HG03139 (cell line): ENCODE measurements at regions not wholly inside any gene's neighbourhood (a gene's known extent, or its start where the extent isn't known, plus 50 kb on each side); places are given as distances from the start of the nearest gene placed in this dataset.
"Not testable (repeated sequence)": the region's sequence is repeated elsewhere in the genome, so short reads cannot be mapped to it uniquely, and the experiment has no call there.

Source experiments
- ATAC-seq: cut with Tn5 transposase; IDR thresholded peaks from one replicate; pipeline ENCODE4 v1.9.1; 2021; ENCODE audit not compliant: unreplicated experiment

DNA sequence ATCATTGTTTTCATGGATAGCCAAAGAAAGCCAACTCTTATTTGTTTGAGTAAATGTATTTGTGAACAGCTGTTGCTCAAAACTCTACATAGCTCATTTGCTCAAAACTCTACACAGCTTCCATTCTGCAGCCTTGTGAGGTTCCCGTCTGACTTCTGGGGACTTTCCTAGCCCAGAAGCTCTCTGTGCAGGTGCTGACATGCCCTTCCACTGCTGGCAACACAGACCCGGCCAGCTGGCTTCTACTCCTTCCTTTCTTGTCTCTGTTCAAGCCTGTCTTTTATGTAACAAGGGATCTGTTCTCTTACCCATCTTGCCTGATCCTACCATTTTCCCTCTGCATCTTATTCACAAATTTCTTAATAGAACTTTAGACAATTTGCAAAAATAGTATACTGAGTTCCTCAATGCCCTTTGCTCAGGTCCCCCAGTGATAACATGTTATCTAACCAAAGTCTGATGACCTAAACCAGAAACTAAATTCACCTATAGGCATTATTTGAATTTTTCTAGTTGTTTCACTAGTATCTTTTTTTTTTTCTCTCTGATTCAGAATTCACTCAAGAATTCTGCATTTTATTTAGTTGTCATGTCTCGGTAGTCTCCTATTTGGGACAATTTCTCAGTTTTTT, 556.5 kb upstream of the SEMA6A start:
- no peak for ATAC-seq

DNA sequence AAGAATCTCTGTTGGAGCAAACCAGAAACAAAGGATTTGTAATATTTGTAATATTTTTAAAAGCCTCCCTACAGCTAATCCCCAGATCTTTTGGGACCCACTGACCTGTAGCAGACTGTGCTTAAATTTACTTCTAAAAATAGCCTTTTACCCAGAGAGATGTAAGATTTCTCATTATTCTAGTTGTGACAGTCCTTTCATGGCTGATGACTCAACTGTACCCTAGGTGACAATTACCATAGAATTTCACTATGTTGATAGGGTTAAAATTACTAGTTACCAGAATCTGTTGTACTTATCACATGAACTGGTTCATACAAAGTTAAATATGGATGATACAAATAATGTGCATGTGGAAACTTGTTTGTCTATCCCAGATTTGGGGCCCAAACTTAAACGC, 543.9 kb upstream of the SEMA6A start:
- no peak for ATAC-seq

DNA sequence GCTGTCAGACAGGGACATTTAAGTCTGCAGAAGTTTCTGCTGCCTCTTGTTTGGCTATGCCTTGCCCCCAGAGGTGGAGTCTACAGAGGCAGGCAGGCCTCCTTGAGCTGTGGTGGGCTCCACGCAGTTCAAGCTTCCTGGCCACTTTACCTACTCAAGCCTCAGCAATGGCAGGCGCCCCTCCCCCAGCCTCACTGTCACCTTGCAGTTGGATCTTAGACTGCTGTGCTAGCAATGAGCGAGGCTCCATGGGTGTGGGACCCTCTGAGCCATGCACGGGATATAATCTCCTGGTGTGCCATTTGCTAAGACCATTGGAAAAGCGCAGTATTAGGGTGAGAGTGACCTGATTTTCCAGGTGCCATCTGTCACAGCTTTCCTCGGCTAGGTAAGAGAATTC, 542.7 kb upstream of the SEMA6A start:
- ATAC-seq = not testable (repeated sequence)

DNA sequence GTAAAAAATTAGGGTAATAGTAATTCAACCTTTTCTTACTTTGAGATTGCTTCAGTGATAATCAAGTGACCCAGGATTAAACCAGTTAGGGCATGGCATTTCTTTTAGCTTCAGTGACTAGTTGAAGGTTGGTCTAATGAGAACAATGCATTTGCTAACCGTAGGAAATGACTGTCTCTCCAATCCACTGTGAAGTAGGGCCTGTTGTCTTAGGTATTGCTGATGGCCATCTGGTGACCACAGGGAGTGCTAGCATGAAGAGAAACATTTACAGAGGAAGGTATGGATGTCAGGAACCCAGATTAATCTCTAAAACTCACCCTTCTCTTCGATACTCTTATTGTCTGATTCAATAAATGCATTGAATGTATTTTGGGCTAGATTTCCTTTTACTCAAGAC, 535.9 kb upstream of the SEMA6A start:
- ATAC-seq = no peak

DNA sequence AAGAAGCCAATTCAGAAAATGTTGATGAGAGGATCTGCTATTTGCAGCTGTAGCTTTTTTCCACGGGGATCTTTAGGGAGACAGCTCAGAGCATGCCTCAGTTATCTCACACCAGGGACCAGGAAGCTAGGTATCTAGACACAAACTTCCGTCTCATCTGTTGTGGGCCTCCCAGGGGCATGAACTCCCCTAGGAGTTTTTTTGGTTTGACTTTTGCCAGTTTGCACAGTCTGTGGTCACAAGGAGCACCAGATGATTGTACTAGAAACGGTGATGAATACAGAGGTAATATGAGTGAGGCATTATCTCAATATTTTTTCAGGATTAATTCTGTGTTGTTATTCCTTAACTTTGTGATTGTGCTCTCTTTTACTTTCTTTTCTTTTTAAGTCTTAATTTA, 533.2 kb upstream of the SEMA6A start:
- no peak for ATAC-seq

DNA sequence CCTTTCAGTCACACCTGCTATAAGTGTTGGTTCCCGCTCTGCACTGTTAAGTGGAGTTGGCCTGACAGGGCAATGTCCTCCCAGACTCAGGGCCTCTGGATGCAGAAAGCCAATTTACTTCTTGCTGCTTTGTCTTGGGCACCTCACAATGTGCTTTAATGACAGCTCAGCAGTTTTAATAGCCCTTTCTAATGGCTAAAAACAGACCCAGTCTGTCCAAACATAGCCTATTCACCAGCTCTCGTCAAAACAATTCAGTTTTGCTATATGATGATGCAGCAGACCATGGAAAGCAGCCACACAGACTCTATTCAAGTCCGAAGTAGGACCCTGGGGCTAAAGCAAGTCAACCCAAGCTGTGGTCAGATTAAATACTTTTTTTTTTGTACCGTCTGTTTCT, 529.1 kb upstream of the SEMA6A start:
- no peak for ATAC-seq

DNA sequence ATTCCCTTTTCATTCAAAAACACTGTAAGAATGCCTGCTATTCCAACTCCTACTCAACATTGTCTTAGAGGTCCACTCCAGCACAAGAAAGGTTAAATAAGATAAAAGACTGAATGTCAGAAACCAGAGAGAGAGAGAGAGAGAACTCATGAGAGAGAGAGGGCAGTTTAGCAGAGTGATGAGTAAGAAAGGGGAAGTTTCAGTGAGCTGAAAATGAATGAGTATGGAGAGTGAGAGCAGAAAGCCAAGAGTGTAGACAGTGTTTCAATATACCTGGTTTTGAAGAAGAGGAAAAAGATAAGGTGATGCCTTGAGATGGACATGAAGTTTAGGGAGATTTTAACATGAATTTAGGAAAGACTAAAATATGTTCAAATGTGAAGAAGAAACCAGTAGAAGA, 528.0 kb upstream of the SEMA6A start:
- no peak for ATAC-seq

DNA sequence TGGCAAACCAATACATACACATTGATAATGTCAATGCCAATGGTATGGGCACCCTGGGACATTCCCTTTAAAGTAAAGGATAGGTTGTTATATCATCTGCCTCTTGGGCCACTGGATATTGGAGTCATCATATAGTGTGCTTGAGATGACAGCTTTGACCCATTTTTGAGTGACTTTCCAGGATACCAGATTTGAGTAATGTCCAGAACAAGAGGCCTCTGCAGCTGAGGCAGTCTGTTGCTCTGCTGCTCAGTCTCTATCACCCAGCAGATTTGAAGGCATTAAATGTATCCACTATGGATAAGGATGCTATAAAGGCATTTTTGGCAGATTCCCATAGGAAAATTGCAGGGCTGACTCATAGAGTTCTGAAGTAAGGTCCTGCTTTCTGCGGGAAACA, 525.6 kb upstream of the SEMA6A start:
- no peak for ATAC-seq

DNA sequence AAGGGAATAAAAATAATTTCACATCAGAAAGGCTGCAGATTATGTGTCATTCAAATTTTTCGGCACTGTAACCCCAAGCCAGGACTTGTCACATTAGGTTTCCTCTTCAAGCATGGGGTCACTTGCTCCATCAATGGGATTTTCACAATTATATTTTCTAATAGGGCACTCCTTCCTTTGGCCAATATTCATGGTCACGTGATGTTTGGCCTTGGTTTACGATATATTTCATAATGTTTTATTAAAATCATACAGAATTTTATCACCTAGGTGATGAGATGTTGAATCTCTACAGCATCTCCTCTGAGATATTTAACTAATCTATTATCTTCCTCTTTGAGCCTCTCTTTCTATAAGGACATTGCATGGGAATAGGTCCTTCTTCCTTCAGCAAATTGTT, 523.5 kb upstream of the SEMA6A start:
- no peak for ATAC-seq

DNA sequence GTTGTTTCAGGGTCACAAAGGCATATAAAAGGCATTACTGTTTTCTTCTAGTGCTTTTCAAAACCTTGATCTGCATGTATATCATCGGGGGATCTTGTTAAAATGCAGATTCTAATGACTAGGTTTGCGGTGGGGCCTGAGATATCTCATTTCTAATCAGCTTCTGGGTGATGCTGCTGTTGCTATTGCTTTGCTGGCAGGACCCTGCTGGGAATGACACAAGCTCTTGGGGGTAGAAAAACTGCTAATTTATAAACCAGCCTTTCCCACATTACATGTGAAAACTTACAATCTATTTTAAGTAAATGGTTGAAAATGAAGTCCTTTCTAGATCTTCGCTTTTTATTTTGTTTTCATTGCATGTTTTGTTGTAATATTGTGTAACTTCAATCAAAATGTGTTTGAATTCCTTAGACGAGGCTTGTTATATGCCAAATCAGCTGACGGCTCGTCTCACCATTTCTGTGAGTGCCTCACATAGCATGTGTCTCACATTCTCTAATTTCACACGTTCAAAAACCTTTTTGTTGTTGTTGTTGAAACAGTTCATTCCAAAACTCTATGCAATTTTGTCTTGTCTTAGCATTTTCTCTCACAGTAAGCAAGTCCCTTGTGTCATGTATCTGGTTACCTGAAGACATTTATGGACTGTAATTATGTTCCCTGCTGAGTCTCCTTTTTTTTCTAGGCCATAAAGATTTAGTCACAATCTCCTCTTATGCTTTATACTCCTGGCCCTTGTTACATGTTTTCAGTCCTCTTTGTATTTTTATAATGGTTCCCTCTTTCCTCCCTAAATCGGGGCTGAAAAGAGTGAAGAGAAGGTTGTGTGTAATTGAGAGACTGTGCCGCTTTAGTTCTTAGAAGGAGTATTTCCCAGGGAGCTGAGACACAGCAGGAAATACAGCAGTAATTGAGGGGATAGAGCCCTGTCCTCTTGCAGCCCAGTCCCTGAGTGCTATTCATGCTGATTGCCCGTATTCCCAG, 521.0 kb upstream of the SEMA6A start:
- ATAC-seq = no peak

DNA sequence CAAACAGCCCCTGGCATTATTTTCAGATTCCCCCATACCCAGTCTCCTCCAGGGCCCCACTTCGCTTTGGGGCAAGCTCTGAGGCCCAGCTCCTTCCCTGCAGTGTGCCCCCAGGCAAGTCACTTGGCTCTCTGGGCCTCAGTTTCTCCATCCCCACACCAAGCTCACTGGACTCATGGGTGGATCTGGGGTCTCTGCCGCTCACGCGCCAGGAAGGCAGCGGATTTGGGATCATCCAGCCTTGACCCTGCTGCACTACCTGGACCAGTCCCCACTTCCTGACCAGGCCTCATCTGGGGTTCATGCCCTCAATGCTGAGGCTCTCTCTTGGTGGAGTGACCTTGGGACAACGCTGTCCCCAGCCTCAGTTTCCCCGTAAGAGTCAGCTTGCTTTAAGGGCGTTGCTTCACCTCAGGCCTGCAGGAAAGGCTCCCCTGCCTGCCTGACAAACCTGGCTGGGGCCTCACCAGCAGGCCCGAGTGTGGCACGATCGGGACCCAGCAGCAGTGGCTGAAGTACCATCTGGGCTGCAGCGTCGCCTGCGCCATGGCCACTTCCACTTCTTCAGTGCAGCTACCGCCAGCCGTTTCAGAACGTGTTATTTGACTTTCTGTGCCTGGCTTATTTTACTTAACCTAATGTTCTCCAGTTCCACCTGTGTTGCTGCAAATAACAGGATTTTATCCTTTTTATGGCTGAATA, 519.6 kb upstream of the SEMA6A start:
- ATAC-seq = no peak

DNA sequence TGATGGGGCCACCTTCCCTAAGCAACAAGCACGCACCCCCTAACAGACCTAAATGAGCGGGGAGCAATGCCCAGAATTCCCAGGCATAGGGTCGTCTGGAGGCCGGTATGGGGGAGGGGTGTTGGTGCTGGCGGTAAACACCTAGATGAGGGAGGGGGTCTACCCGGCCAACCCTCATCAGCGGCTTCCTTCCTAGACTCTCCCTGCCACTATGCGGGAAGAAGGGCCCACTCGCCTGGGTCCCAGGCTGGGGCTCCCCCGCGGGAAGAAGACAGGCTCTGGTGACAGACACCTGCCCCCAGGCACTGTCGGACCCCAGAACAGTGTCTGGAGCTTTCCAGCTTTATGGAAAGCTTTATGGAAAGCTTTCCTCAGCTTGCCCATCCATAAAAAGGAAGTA, 519.0 kb upstream of the SEMA6A start:
- no peak for ATAC-seq

DNA sequence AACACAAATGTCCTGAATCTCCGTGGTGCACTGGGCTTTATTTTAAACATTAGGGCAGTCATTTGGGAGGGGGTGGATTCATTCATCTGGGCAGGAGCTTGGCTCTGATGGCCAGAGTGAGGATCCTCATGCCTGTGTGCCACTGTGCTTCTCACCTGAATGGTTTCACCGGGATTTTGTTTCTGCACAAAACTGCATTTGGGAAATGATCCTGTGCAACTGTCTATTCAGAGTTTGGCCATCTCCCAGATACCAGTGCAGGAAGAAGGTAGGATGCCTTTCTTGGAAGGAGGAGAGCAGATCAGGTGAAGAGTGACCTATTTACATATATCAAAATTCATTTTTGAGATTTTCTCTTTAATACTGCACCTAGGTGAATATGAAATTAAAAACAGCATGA, 514.4 kb upstream of the SEMA6A start:
- ATAC-seq = no peak

DNA sequence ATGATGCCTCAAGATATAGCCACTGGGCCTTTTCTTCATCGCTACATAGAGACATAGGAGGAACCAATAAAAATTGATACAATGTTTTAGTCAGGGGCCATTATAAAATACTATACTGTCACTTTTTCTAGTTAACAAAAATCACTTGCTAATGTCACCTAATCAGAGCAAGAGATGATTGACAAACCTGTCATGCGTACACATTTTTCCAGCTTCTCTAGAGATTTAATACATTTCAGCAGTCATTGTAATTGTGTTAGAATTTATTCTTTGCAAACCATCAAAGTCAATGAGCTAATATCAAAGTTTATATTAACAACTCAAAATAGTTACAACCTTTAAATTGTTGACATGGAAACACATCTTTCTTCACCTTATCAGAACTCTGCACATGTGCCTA, 513.6 kb upstream of the SEMA6A start:
- no peak for ATAC-seq

DNA sequence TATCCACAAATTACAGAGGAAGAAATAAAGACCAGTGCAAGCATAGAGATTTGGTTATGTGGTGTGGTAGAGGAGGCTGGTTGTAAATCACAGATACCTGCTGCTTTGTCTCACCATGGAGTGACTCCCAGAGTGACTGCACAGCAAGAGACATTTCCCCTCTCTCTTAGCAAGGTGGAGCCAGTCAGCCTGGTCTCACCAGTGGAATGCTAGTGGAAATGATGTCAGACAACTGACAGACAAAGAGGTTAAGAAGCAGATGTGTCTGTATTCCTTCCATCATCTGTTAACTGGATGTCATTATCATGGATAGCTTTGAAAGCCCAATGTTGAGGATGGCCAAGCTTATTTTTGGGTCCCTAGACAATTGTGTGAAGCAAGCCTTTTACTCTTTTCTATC, 509.4 kb upstream of the SEMA6A start:
- ATAC-seq = no peak

DNA sequence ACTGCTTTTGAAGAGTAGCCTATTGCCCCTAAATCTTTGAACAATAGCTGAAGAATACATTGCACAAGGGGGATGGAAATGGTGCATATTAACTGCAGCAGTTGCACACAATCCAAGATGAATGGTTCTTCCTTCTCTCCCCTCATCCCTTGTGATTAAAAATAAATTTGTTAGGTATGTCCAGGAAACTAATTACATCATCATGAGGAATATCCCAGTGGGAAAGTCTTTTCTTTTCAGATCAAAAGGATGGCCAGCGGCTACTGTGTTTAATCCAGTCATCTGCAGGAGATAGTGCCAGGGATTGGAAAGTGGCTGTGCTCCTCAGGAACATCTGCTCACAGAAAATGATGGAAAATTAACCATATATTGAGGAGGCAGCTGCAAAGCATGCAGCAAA, 508.4 kb upstream of the SEMA6A start:
- no peak for ATAC-seq

DNA sequence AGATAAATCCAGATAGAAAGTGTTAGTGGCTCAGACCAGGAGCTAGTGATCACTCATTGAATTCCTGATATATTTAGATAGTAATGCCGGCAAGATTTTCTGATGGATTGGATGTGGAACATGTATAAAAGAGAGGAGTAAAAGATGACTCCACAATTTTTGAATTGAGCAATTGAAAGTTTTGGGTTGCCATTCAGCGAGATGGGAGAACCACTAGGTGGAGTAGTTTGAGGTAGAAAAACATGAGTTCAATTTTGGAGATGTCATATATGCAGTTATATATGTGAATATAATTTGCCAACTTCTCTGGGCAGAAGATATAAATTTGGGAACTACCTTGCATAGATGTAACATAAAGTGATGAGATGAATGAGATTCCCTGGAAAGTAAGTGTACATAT, 502.5 kb upstream of the SEMA6A start:
- ATAC-seq = no peak

DNA sequence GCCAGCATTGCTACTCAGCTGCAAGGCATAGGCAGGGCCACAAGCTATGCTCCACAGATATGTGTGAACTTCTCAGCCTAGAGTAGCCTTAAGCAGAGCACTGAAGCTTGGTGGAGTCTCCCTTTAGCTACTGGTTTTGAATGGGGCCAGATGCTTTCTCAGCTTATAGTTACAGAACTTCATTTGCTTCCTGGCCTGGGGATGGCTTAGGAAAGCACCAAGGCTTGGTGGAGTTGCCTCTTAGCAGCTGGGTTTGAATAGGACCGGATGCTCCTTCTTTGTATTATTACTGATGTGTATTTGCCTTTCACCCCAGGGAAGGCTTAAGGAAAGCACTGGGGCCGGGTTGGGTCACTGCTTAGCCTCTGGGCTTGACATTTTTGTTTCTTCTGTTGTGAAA, 497.8 kb upstream of the SEMA6A start:
- ATAC-seq = no peak

DNA sequence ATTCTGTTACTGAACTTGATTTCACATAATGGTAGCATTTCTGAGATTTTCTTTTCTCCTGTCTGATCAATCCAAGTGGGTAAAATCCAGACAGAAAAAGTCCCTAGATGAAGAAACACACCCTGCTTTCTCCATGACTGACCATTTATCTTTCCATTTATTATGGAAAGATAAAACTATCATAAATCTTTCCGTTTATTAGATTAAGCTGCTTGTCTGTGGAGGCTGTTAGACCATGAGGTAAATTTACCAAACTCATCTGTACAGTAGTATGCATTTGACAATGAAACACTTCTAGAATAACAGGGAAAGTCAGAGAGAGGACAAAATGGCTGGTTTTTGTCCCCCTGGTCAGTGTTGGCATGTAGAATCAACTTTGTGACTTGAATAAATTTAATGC, 491.2 kb upstream of the SEMA6A start:
- ATAC-seq = no peak

DNA sequence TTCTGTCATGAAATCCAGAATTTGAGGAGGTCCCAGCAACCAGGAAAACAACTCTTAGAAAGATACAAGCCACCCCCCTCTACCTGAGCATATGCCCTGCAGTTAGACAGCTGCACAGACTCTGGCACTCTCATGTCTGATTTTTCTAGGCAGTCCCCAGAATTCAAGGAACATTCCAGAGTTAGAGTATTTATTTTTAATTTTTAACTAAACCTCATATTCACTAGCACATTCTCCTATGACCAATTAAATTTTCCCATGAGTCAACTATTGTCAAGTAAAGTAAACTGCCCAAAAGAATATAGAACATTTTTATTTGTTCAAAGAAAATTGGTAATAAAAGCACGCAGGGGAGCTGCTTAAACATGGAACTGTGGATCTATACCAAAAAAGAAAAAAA, 490.5 kb upstream of the SEMA6A start:
- ATAC-seq = no peak

DNA sequence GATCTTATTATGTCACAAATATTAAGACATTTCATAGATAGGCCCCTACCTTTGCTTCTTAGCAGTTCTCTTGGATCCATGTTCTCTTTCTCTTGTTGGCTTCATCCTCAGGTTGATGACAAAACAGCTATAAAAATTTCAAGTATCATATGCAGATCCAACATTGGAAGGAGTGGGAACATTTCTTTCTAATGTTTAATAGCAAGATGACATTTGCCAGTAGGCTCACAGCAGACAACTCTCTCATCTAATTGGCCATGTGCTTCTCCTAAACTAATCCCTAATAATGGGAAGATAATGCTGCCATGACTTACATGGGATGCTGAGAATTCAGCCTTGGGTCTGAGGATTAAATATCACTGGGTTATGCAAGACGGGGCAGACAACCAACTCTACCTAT, 485.5 kb upstream of the SEMA6A start:
- no peak for ATAC-seq

DNA sequence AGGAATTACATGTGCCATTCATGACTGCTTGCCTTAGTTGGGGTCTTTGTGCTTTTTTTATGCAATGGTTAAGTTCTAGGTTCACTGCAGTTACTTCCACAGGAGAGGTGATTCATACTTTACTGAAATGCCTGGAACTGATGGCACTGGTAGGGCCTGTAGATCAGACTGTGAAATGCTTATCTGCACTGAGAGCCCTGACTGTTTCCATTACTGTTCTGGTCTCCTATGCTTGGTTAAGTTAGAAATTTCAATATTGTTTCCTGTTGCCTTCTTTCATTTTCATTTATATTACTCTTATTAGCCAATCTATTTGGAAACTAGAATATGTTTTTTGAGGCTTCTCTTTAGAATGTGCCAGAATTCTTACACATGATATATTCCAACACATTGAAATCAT, 484.1 kb upstream of the SEMA6A start:
- no peak for ATAC-seq
